ENCODE measurements at regions not wholly inside any gene's neighbourhood (a gene's known extent, or its start where the extent isn't known, plus 50 kb on each side); places are given as distances from the start of the nearest gene placed in this dataset.

DNA sequence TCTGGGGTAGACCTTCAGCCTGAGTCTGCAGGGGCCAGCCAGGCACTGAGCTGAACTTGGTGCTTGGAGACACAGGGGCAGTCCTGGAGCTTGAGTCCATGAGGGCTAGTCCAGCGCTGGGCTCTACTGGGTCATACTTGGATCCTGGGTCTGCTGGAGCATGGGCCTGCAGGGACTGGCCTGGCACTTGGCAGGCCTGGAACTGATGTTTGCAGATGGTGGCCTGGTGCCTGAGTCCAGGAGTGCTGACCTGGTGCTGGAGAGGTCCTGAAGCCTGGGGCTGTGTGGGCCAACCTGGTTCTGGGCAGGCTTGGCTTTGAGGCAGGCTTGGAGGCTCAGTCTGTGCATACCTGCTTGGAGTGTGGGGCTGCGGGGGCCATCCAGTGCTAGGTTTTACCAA lies 143.4 kb upstream of the DSCAM start:
- DNase-seq = no peak

DNA sequence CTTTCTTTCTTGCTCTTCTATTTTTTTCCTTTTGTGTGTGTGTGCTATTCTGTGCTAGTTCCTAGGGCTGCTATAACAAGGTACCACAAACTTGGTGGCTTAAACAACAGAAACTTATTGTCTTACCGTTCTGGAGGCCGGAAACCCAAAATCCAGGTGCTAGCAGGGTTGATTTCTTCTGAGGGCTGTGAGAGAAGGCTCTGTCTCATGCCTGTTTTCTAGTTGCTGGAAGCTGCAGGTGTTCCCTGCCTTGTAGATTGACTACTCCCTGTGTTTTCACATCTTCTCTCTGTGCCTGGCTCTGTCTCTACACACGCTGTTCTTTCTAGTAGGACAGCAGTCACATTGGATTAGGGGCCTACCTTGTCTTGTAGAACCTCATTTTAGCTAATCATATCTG lies 150.9 kb upstream of the DSCAM start:
- no peak for DNase-seq

- no peak for DNase-seq
Measured at GRCh38 chr21:41000838-41001237, 153.9 kb upstream of the DSCAM start.

GRCh38 chr21:41006636-41007035 lies 159.7 kb upstream of the DSCAM start:
- DNase-seq = no peak

DNA sequence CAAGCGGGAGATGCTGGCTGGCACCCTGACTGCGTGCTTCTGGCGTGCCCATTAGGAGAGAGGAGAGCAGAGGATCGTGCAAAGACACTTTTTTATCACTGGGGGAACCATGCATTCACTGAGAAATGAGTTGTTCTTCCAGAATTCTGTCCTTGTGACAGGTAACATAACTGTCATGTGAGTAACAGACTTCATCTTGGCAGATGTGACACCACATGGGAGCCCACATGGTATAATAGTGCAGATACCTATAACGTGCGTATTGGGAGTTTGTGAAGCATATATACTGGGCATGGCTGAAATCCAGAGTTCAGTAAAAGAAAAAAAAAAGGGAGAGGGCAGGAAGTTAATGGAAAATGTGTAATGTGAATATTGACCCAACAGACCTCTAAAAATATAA lies 159.6 kb upstream of the BACE2 start:
- DNase-seq = no peak

- no peak for DNase-seq
Measured at GRCh38 chr21:41008974-41009373, 159.0 kb upstream of the BACE2 start.

DNA sequence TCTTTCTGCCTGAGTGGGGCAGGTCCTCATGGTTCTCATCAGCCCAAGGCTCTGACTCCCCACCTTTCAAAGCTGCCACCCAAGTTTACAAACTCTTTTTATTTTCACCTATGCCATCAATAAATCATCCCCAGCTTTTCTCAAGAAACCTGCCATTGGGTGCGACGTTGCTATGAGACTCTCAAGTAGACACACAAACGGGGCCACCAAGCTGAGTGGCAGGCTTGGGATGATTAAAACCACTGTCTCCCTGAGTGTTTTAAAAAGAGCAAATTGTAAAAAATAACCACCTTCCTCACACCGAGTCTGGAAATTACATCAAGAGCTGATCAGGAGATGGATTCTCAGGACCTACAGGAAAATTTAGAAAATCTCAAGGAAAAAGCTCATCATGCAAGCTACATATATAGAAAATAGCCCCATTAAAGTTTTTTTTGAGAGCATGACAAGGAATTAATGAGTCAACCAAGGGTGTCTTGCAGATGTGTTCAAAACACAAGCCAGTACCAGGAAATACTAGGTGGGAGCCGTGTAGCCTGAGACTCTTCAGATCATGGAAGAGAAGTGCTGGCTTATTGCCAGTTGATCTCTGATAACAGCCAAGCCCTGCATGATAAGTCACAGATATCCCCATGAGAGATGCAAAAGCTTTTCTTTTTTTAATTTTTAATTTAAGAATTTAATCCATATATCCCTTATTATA lies 158.4 kb upstream of the BACE2 start:
- no peak for DNase-seq

DNA sequence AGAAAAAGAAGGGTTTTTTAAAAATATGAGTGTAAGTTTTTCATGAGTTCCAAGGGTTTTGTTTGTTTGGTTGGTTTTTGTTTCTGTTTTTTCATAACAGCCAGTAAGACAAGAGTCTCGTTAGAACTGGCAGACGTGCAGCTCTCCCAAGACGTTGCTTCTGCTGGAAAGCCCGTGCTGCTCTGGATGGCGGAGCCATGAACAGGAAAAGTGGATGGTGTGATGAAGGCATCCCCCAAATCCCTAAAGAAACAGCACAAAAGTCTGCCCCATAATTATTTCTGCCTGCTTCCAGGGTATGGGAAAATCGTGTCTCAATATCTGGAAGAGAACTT lies 157.9 kb upstream of the BACE2 start:
- no peak for DNase-seq

DNA sequence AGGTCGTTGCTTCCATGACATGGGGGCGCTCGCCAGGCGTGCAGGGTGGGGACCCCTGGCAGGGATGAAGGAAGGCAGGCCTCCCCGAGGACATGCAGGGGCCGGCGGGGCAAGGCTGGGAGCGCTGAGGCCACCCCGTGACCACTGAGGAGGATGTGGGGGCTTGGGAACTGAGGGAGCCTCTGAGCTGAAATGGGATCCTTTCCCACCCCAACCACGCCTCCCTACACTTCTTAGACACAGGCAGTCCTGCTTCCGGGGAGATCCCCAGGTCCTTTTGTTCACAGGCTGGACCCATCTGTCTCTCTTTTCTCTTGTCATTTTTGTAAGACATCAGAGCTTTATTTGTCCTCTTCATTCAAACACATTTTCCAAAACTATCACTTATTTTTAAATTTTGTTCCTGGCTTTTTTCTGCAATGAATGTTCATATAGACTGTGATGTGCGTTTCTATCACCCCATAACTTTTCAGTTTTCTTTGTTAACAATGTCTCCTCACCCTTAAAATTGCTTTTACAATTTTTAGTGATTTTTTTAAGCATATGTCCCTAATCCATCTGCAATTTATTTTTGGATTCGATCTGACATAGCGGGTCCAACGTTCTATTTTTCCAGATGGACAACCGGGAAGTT lies 156.7 kb upstream of the BACE2 start:
- DNase-seq = no peak

DNA sequence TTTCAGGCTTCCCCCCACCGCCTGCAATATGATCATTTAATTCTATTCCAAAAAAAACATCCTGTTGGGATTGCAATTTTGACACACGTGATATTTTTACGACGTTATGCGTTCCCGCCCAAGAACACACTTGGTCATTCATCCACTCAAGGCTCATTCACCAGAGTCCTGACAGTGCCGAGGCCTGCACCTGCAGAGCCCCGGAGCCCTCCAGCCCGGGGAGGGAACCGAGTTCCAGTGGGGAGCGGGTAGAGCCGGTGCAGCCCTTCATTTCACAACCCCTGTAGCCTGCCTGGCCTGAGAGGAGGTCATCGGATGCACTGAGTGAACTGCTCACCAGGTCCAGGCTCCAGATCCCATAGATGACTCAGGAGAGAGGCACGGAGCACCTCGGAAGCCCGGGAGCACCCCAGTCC lies 156.0 kb upstream of the BACE2 start:
- DNase-seq = no peak

GRCh38 chr21:41012425-41012824 lies 155.5 kb upstream of the BACE2 start:
- DNase-seq = no peak

DNA sequence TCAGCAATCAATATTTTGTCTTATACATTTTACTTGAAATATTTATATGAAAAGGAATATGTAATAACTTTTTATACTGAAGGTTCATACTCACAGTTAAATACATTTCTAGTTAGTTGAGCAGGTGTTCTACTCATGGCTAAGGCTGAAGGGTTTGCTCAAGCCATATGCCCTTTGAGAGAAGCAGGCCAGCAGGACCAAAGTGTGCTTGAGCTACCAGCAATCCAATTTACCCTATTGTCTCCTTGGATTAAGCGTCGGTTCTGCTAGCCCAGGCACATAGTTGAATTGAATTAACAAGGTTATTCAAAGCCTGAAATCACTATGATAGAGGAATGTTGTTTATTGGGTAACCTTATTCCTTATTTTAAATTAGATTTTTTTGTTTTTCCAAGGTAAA lies 151.5 kb upstream of the BACE2 start:
- no peak for DNase-seq

DNA sequence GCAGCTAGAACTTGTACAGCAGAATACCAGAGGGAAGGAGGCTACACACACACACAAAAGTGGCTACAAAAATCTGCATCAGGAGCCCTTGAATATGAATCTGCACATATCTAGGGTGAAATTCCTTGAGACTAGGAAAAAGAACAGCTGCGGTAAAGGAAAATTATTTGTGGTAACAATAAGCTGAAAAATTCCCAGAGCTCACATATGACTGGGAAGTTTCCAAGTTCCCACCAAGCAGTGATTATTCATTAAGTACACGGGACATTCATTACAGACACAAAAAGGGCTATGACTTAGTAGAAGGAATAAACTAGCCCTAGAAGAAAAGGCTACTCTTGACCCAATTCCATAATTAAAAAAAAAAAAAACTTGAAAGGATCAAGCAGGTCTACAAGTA lies 149.5 kb upstream of the BACE2 start:
- peak; percentile 6 for DNase-seq

DNA sequence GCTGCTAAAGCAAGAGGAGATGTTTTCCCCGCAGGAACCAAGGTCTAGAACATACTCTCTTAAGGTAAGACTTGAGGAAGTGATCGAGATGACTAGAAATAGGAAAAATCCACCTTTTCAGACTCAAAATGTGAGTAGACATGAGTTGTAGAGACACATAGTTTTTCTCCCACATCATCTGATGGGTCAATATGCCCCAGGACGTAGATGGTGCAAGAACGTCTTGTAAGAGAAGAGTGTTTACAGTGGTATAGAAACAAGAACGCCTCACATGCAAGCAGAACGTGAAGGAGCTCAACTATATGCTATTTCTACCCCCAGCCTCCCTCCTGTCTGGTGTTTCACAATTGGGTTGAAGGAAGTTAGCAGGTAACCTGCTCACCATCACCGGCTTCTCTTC lies 144.0 kb upstream of the BACE2 start:
- no peak for DNase-seq

DNA sequence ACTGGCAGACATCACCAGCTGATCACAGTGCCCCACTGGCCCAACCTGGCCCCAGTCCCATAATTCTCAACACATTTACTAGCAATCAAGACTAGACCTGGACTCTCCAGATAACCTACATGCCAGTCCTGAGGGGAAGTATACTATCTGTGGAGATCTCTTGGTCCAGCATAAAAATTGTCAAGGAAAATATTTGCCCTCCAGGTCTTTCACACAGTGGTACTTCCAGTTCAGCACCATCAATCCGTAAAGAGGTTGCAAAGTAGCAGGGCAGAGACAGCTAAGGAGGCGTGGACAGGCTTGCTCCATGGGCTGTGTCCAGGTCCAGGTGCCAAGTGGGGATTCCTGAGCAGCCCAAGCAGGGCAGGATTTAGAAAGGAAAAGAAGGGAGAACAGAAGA lies 143.6 kb upstream of the BACE2 start:
- DNase-seq = no peak

DNA sequence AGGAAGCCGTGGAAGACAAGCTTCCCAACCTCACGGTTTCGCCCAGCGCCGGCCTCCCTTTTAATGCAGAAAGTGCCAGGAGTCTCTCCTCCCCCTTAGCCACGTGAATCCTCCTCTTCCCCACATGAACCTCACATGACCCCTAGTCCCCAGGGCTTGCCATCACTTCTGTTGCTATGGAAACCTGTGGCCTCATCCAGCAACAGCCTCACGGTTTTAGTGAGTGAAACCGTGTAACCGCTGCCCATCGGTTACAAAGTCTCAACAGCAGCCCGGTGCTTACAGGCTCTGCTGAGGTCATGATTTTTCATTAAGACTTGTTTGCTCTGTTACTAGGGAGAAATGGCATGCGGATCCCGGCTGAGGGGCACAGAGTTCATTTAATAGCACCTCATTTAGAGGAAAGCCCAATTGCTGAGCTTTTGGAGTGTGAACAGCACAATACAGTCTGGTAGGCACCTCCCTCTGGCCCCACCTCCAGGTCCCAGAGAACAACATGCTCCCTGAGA lies 143.2 kb upstream of the BACE2 start:
- no peak for DNase-seq

- DNase-seq = no peak
Measured at GRCh38 chr21:41029571-41029970, 138.4 kb upstream of the BACE2 start.

DNA sequence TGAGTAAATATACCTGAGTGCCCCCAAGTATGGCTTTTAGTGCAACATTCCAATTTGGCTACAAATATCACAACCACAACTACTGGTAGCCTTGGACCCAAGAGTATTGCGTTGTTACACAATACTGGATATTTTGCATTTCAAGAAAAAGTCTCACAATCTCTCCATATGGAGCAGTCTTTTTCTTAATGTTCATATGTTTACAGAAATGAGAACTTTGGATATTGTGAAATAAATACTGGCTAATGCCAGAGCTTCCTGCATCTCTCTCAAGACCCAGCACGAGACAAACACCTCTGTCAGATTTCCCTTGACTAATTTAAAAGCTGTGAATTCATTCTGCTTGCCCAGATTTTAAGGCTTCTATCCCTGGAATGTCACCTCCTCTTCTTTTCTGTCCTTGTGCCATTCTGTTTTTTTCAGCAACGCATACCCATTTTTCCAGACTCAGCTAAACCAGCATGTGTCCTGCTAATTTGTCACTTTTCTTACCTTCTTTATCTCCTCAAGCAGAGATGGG lies 136.2 kb upstream of the BACE2 start:
- DNase-seq = no peak

GRCh38 chr21:41032541-41032940 lies 135.4 kb upstream of the BACE2 start:
- peak; percentile 46 for DNase-seq

GRCh38 chr21:41037212-41037611 lies 130.7 kb upstream of the BACE2 start:
- no peak for DNase-seq

- DNase-seq = no peak
Measured at GRCh38 chr21:41037936-41038335, 130.0 kb upstream of the BACE2 start.

- no peak for DNase-seq
Measured at GRCh38 chr21:41043014-41043413, 124.9 kb upstream of the BACE2 start.

GRCh38 chr21:41045534-41046268 lies 122.3 kb upstream of the BACE2 start:
- no peak for DNase-seq

DNA sequence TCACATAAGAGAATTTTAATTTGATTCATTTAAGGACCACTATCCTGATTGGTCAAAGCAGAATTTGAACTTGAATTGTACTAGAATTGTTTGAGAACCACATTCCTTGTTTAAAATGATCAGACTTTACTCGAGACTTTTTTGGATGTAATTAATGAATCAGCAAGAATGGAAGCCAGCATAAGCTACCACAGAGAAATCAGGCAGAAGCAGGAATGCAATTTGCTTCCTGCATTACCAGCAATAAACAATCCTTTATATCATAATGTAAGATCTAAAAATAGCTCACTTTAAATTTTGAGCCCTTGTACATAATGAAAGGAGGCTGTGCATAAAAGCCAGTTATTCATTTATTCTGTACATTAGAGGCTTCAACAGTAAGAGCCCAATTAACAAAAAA lies 119.8 kb upstream of the BACE2 start:
- peak; percentile 57 for DNase-seq

All from fibroblast of skin of back (primary cell).